HG02943 (cell line): ENCODE measurements at regions not wholly inside any gene's neighbourhood (a gene's known extent, or its start where the extent isn't known, plus 50 kb on each side); places are given as distances from the start of the nearest gene placed in this dataset.
"Not testable (repeated sequence)": the region's sequence is repeated elsewhere in the genome, so short reads cannot be mapped to it uniquely, and the experiment has no call there.

Source experiments
- ATAC-seq: cut with Tn5 transposase; IDR thresholded peaks from one replicate; pipeline ENCODE4 v1.9.1; 2021; ENCODE audit warnings: mild to moderate bottlenecking, low read depth, moderate library complexity; ENCODE audit not compliant: unreplicated experiment

GRCh38 chr5:159571501-159572244 lies 241.4 kb upstream of the IL12B start:
- no peak for ATAC-seq

GRCh38 chr5:159576902-159577301 lies 246.6 kb upstream of the IL12B start:
- ATAC-seq, result no peak

- ATAC-seq, result no peak
These were observed 251.4 kb upstream of the IL12B start for GRCh38 chr5:159581502-159582249.

- no peak for ATAC-seq
These were observed 252.7 kb upstream of the IL12B start for GRCh38 chr5:159582756-159583541.

GRCh38 chr5:159586921-159587320 lies 256.6 kb upstream of the IL12B start:
- no peak for ATAC-seq

GRCh38 chr5:159588941-159589340 lies 258.7 kb upstream of the IL12B start:
- ATAC-seq, result no peak

- ATAC-seq, result no peak
These were observed 263.3 kb upstream of the IL12B start for GRCh38 chr5:159593518-159594073.

GRCh38 chr5:159595561-159595960 lies 265.3 kb upstream of the IL12B start:
- not testable (repeated sequence) for ATAC-seq

GRCh38 chr5:159601216-159601615 lies 270.9 kb upstream of the IL12B start:
- no peak for ATAC-seq

- no peak for ATAC-seq
These were observed 272.1 kb upstream of the IL12B start for GRCh38 chr5:159602434-159602833.

- ATAC-seq, result no peak
These were observed 275.3 kb upstream of the IL12B start for GRCh38 chr5:159605585-159605984.

- no peak for ATAC-seq
These were observed 279.1 kb upstream of the IL12B start for GRCh38 chr5:159609359-159609758.

- ATAC-seq, result no peak
These were observed 280.8 kb upstream of the IL12B start for GRCh38 chr5:159610966-159611579.

- no peak for ATAC-seq
These were observed 286.7 kb upstream of the IL12B start for GRCh38 chr5:159616952-159617351.

- ATAC-seq, result no peak
These were observed 289.5 kb upstream of the IL12B start for GRCh38 chr5:159619826-159620225.

GRCh38 chr5:159620853-159621540 lies 290.7 kb upstream of the IL12B start:
- ATAC-seq, result no peak

- no peak for ATAC-seq
These were observed 287.6 kb upstream of the ADRA1B start for GRCh38 chr5:159628703-159629102.

- no peak for ATAC-seq
These were observed 287.1 kb upstream of the ADRA1B start for GRCh38 chr5:159629158-159629557.

GRCh38 chr5:159630545-159630944 lies 285.7 kb upstream of the ADRA1B start:
- no peak for ATAC-seq

GRCh38 chr5:159631001-159631400 lies 285.3 kb upstream of the ADRA1B start:
- no peak for ATAC-seq
